HG03442 (cell line): ENCODE measurements at regions not wholly inside any gene's neighbourhood (a gene's known extent, or its start where the extent isn't known, plus 50 kb on each side); places are given as distances from the start of the nearest gene placed in this dataset.
"Not testable (repeated sequence)": the region's sequence is repeated elsewhere in the genome, so short reads cannot be mapped to it uniquely, and the experiment has no call there.

Experiments used
- ATAC-seq: cut with Tn5 transposase; IDR thresholded peaks from one replicate; pipeline ENCODE4 v1.9.1; 2021; ENCODE audit warnings: mild to moderate bottlenecking, moderate library complexity; ENCODE audit not compliant: unreplicated experiment

- no peak for ATAC-seq
Measured at GRCh38 chr18:41073372-41073954, 881.6 kb upstream of the PIK3C3 start.

GRCh38 chr18:41072946-41073345, 882.1 kb upstream of the PIK3C3 start:
- ATAC-seq, result no peak

GRCh38 chr18:41071826-41072225, 883.2 kb upstream of the PIK3C3 start:
- no peak for ATAC-seq

- no peak for ATAC-seq
Measured at GRCh38 chr18:41069167-41069566, 885.9 kb upstream of the PIK3C3 start.

GRCh38 chr18:41064916-41065315, 890.1 kb upstream of the PIK3C3 start:
- no peak for ATAC-seq

- ATAC-seq, result no peak
Measured at GRCh38 chr18:41060967-41061366, 894.1 kb upstream of the PIK3C3 start.

- no peak for ATAC-seq
Measured at GRCh38 chr18:41059126-41059415, 896.0 kb upstream of the PIK3C3 start.

- ATAC-seq, result no peak
Measured at GRCh38 chr18:41058351-41059125, 896.5 kb upstream of the PIK3C3 start.

- no peak for ATAC-seq
Measured at GRCh38 chr18:41052625-41053024, 902.4 kb upstream of the PIK3C3 start.

- not testable (repeated sequence) for ATAC-seq
Measured at GRCh38 chr18:41046250-41046649, 908.8 kb upstream of the PIK3C3 start.

GRCh38 chr18:41043876-41044275, 911.2 kb upstream of the PIK3C3 start:
- no peak for ATAC-seq

- ATAC-seq, result no peak
Measured at GRCh38 chr18:41042866-41043265, 912.2 kb upstream of the PIK3C3 start.

GRCh38 chr18:41038071-41038470, 917.0 kb upstream of the PIK3C3 start:
- no peak for ATAC-seq

- no peak for ATAC-seq
Measured at GRCh38 chr18:41036346-41036745, 918.7 kb upstream of the PIK3C3 start.

- no peak for ATAC-seq
Measured at GRCh38 chr18:41034413-41034812, 920.6 kb upstream of the PIK3C3 start.

GRCh38 chr18:41025666-41026065, 929.4 kb upstream of the PIK3C3 start:
- no peak for ATAC-seq

- ATAC-seq, result no peak
Measured at GRCh38 chr18:41024792-41025191, 930.2 kb upstream of the PIK3C3 start.

- no peak for ATAC-seq
Measured at GRCh38 chr18:41022484-41022883, 932.5 kb upstream of the PIK3C3 start.

GRCh38 chr18:41021089-41021488, 933.9 kb upstream of the PIK3C3 start:
- no peak for ATAC-seq

GRCh38 chr18:41012194-41012593, 942.8 kb upstream of the PIK3C3 start:
- ATAC-seq, result no peak

GRCh38 chr18:41009926-41010325, 945.1 kb upstream of the PIK3C3 start:
- no peak for ATAC-seq

GRCh38 chr18:41004324-41004723, 950.7 kb upstream of the PIK3C3 start:
- ATAC-seq, result no peak

GRCh38 chr18:40995529-40995928, 959.5 kb upstream of the PIK3C3 start:
- no peak for ATAC-seq
